ENCODE measurements at regions not wholly inside any gene's neighbourhood (a gene's known extent, or its start where the extent isn't known, plus 50 kb on each side); places are given as distances from the start of the nearest gene placed in this dataset.

DNA sequence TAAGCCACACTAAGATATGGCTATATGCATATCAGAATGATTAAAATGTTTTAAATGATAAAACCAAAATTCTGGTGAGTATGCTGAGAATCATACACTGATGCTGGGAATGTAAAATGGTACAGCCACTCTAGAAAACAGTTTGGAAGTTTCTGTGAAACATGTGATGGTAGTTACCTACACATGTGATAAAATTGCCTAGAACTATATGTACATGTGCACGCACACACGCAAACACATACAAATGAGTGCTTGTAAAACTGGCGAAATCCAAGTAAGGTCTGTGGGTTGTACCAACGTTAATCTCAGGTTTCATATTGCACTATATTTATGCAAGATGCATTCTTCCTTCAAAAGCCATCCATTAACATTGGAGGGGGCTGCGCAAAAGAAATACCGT lies 195.0 kb upstream of the RAB6C start:
- no peaks in the 10 kb centered on the region for H3K27me3 ChIP-seq (ENCODE audit: control insufficient read depth, insufficient read depth, low read length)
- H3K9me3 ChIP-seq (ENCODE audit: control insufficient read depth, insufficient read depth, low read length) = no peaks in the 10 kb centered on the region

DNA sequence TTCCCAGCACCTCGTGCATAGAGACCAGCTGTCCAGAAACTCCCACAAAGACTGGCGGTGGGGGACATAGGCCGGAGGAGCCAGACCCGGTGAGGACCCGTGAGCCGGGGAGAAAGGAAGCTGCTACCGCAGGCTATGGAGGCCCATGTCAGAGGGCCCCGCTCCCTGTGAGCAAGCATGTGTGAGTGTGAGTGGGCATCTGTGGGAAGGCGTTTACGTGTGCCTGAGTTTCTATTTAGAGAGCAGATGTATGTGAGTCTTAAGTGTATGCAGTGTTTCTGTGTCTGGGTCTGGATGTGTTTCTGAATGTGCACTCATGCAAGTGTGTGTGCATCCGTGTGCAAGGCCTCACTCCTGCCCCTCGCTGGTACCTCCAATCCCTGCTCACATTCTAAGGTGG lies 187.8 kb upstream of the RAB6C start:
- Histone ChIP-seq H3K9ac (ENCODE audit: low read depth, low read length) (no peak overlapping the region), H3K4me3 (ENCODE audit: low read depth, low read length) (no peak overlapping the region), H3K27me3 (ENCODE audit: control insufficient read depth, insufficient read depth, low read length) (no peaks in the 10 kb centered on the region), H3K36me3 (ENCODE audit: control insufficient read depth, insufficient read depth, low read length) (no peaks in the 10 kb centered on the region), H3K4me1 (ENCODE audit: control insufficient read depth, insufficient read depth, low read length) (no peaks in the 10 kb centered on the region), H3K9me3 (ENCODE audit: control insufficient read depth, insufficient read depth, low read length) (no peaks in the 10 kb centered on the region)

More for the DNA sequence above, 195.0 kb upstream of the RAB6C start:
- no peaks in the 10 kb centered on the region for H3K4me1 ChIP-seq (ENCODE audit: control insufficient read depth, insufficient read depth, low read length)
- no peak overlapping the region for H3K9ac ChIP-seq (ENCODE audit: low read depth, low read length)
- H3K4me3 ChIP-seq (ENCODE audit: low read depth, low read length) = no peak overlapping the region
- H3K36me3 ChIP-seq (ENCODE audit: control insufficient read depth, insufficient read depth, low read length) = no peaks in the 10 kb centered on the region

DNA sequence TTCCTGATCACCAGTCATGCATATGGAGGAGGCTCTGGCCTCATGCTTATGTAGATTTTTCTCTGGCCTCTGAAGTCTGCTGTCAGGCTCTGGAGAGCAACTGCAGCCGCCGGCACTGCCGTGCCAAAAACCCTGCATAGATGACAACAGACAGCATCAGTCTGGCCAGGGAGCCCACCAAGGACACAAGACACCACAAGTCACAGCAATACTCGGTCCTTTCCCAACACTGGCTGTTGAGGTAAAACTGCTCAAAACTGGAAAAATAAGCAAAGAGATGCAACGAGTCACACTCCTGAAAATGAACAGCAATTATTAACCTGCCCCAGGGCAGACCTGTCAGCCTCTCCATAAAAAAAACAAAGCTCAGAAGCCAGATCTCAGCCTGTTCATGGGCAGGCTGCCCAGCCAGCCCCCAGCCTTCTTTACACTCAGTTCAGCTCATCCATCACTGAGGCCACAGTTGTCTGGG lies 186.0 kb upstream of the RAB6C start:
- Histone ChIP-seq H3K9ac (ENCODE audit: low read depth, low read length) (no peak overlapping the region), H3K27me3 (ENCODE audit: control insufficient read depth, insufficient read depth, low read length) (no peaks in the 10 kb centered on the region), H3K9me3 (ENCODE audit: control insufficient read depth, insufficient read depth, low read length) (no peaks in the 10 kb centered on the region), H3K4me3 (ENCODE audit: low read depth, low read length) (no peak overlapping the region), H3K36me3 (ENCODE audit: control insufficient read depth, insufficient read depth, low read length) (no peaks in the 10 kb centered on the region), H3K4me1 (ENCODE audit: control insufficient read depth, insufficient read depth, low read length) (no peaks in the 10 kb centered on the region)

DNA sequence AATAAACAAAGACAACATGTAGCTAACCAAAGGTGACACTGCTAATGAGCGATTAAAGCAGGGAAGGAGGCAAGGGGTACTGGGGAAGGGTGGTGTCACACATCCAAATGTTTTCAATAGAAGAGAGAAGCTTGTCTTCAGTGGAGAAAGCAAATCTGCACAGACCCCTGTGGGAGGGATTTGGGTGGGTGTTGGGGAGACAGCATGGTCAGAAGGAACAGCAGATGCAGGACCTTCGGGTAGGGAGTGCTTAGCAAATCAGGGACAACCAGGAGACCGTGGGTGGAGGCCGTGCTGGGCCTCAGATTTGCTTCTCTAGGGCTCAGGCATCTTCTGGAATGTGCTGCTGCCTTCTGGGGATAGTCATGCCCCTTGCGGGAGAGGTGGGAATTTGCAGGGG lies 185.3 kb upstream of the RAB6C start:
- Histone ChIP-seq H3K27me3 (ENCODE audit: control insufficient read depth, insufficient read depth, low read length) (no peaks in the 10 kb centered on the region), H3K36me3 (ENCODE audit: control insufficient read depth, insufficient read depth, low read length) (no peaks in the 10 kb centered on the region), H3K4me3 (ENCODE audit: low read depth, low read length) (no peak overlapping the region), H3K9ac (ENCODE audit: low read depth, low read length) (no peak overlapping the region), H3K4me1 (ENCODE audit: control insufficient read depth, insufficient read depth, low read length) (no peaks in the 10 kb centered on the region), H3K9me3 (ENCODE audit: control insufficient read depth, insufficient read depth, low read length) (no peaks in the 10 kb centered on the region)

DNA sequence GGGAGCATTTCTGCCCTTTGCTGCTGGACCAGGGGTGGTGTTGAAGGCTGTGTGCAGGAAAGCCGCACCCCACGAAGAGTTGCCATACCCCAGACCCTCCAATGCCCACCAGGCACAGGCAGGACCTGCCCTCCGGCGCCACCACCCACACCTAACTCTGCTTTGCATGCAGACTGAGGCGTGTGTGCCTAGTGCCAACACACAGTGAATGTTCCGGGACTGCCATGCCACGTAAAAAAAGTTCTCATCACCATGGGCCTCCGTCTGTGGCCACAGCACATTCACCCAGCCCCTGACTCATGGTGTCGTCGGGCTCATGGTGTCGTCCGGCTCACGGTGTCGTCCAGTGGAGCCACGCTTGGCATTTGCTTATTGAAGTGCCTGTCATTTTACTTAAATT lies 184.9 kb upstream of the RAB6C start:
- Histone ChIP-seq H3K9ac (ENCODE audit: low read depth, low read length) (no peak overlapping the region), H3K4me1 (ENCODE audit: control insufficient read depth, insufficient read depth, low read length) (no peaks in the 10 kb centered on the region), H3K4me3 (ENCODE audit: low read depth, low read length) (no peak overlapping the region), H3K27me3 (ENCODE audit: control insufficient read depth, insufficient read depth, low read length) (no peaks in the 10 kb centered on the region), H3K36me3 (ENCODE audit: control insufficient read depth, insufficient read depth, low read length) (no peaks in the 10 kb centered on the region), H3K9me3 (ENCODE audit: control insufficient read depth, insufficient read depth, low read length) (no peaks in the 10 kb centered on the region)

DNA sequence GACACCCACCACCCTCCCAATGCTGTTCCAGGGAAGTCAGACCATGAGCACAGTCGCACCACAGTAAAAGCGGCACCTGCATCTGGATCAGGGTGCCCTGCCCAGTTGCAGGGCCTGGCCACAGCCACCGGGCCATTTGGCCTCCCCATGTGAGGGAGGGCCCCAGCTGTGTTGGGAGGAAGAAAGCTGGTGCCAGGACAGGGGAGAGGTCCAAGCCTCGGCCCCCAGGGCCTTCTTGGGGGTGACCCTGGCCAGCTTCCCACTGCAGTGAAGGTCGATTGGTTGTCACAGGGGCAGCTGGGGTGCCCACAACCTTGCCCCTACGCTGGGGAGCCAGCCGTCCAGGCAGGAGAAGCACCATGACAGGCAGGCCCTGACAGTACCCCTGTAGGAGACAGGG lies 183.2 kb upstream of the RAB6C start:
- H3K9me3 ChIP-seq (ENCODE audit: control insufficient read depth, insufficient read depth, low read length) = no peaks in the 10 kb centered on the region
- peaks cover 4% of the 10 kb centered on the region for H3K4me1 ChIP-seq (ENCODE audit: control insufficient read depth, insufficient read depth, low read length)
- H3K36me3 ChIP-seq (ENCODE audit: control insufficient read depth, insufficient read depth, low read length) = no peaks in the 10 kb centered on the region
- H3K4me3 ChIP-seq (ENCODE audit: low read depth, low read length) = no peak overlapping the region
- no peak overlapping the region for H3K9ac ChIP-seq (ENCODE audit: low read depth, low read length)
- H3K27me3 ChIP-seq (ENCODE audit: control insufficient read depth, insufficient read depth, low read length) = no peaks in the 10 kb centered on the region

DNA sequence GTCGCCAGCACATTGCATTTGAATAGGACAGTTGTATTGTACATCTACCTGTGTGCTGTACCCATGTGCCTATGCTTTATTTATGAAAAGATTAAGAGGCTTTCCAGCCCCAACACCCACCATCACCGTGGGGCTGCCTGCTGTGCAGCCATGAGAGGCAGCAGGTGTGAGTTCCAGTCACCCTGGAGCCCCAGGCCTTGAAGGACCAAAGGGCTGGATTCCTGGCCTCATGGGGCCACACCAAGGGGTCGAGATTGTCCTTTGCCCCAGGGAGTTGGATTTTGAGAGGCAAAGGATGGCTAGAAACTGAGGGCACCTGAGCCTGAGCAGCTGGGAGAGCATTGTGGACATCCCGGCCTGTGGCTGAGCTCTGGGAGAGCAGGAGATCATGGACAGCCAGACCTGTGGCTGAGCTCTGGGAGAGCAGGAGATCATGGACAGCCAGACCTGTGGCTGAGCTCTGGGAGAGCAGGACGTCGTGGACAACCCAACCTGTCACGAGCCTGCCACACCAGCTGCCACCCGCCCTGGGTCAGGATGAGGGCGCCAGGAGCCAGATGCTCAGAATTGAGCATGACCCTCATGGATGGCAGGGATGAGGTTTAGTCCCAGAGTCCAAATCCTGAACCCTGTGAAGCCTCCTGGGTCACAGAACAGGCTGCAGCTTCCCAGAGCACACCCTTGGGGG lies 182.5 kb upstream of the RAB6C start:
- Histone ChIP-seq H3K27me3 (ENCODE audit: control insufficient read depth, insufficient read depth, low read length) (no peaks in the 10 kb centered on the region), H3K4me1 (ENCODE audit: control insufficient read depth, insufficient read depth, low read length) (peaks cover 11% of the 10 kb centered on the region), H3K4me3 (ENCODE audit: low read depth, low read length) (no peak overlapping the region), H3K36me3 (ENCODE audit: control insufficient read depth, insufficient read depth, low read length) (no peaks in the 10 kb centered on the region), H3K9me3 (ENCODE audit: control insufficient read depth, insufficient read depth, low read length) (no peaks in the 10 kb centered on the region), H3K9ac (ENCODE audit: low read depth, low read length) (no peak overlapping the region)

DNA sequence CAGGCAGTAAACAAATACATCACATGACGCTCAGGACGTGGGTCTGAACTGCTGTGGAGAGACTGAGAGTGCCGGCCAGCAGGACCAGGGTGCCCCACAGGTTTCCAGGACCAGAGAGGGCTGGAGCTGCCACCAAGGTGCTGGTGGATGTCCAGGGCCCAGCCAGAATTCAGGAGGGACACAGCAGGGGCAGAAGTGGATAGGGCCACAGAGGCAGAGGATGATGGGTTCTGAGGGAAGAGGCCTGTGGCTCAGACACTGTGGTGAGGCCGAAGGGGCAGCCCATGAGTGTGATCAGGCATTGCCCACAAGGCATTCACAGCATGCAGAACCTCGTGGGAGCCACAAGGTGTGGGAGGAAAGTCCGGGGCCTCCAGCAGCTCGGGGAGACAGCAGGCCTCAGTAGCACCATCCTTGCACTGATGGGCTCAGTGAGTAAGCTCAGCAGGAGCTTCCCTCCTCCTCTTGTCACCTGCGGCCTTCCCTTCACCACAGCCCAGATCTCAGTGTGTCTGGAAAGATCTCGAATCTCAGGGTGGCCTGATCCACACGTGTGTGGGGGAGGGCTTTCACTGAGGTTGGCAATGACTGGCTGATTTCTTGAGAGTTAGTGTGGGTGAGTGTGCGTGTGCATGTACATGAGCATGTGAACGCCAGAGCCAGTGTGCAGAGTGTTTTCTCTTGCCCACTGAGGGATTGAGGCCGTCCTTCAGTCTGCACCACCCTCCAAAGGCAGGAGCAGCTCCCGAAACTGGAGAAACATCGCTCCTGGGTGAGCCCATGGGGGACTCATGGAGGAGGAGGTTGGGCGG lies 181.8 kb upstream of the RAB6C start:
- Histone ChIP-seq H3K9ac (ENCODE audit: low read depth, low read length) (no peak overlapping the region), H3K27me3 (ENCODE audit: control insufficient read depth, insufficient read depth, low read length) (no peaks in the 10 kb centered on the region), H3K4me1 (ENCODE audit: control insufficient read depth, insufficient read depth, low read length) (peaks cover 18% of the 10 kb centered on the region), H3K9me3 (ENCODE audit: control insufficient read depth, insufficient read depth, low read length) (no peaks in the 10 kb centered on the region), H3K36me3 (ENCODE audit: control insufficient read depth, insufficient read depth, low read length) (no peaks in the 10 kb centered on the region), H3K4me3 (ENCODE audit: low read depth, low read length) (no peak overlapping the region)

DNA sequence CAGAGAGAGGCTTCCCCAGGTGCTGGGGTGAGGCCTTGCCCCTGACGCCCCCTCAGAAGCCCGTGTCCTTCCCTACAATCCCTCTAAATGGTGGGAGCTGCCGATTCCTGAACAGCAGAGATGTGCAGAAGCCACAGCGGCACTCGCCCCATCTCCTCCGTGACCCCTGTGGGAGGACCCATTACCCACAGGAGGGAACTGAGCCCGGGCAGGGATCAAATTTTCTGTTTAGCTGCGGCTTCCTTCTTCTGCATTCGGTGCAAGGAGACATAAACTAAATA lies 181.2 kb upstream of the RAB6C start:
- Histone ChIP-seq H3K4me1 (ENCODE audit: control insufficient read depth, insufficient read depth, low read length) (peaks cover 21% of the 10 kb centered on the region), H3K27me3 (ENCODE audit: control insufficient read depth, insufficient read depth, low read length) (no peaks in the 10 kb centered on the region), H3K9me3 (ENCODE audit: control insufficient read depth, insufficient read depth, low read length) (no peaks in the 10 kb centered on the region), H3K36me3 (ENCODE audit: control insufficient read depth, insufficient read depth, low read length) (no peaks in the 10 kb centered on the region), H3K4me3 (ENCODE audit: low read depth, low read length) (no peak overlapping the region), H3K9ac (ENCODE audit: low read depth, low read length) (no peak overlapping the region)

DNA sequence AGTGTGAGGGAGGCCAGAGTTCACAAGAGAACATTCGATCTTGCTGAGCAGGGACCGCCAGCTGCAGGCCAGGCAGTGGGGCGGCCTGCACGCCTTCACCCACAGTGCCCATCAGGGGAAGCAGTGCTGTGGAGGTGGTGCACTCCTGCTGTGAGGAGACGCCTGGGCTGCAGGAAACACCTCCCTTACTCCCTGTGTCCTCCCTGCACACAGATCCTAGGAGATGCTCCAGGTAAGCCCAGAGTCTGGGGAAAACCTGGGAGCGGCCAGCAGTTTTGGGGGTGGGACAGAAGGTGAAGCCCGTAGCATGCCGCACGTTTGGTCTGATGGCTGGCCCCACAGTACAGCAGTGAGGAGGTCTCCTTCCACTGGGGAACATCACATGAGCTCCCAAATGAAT lies 180.8 kb upstream of the RAB6C start:
- H3K4me1 ChIP-seq (ENCODE audit: control insufficient read depth, insufficient read depth, low read length) = peaks cover 21% of the 10 kb centered on the region
- H3K27me3 ChIP-seq (ENCODE audit: control insufficient read depth, insufficient read depth, low read length) = no peaks in the 10 kb centered on the region
- no peak overlapping the region for H3K4me3 ChIP-seq (ENCODE audit: low read depth, low read length)
- no peak overlapping the region for H3K9ac ChIP-seq (ENCODE audit: low read depth, low read length)
- no peaks in the 10 kb centered on the region for H3K9me3 ChIP-seq (ENCODE audit: control insufficient read depth, insufficient read depth, low read length)
- no peaks in the 10 kb centered on the region for H3K36me3 ChIP-seq (ENCODE audit: control insufficient read depth, insufficient read depth, low read length)

DNA sequence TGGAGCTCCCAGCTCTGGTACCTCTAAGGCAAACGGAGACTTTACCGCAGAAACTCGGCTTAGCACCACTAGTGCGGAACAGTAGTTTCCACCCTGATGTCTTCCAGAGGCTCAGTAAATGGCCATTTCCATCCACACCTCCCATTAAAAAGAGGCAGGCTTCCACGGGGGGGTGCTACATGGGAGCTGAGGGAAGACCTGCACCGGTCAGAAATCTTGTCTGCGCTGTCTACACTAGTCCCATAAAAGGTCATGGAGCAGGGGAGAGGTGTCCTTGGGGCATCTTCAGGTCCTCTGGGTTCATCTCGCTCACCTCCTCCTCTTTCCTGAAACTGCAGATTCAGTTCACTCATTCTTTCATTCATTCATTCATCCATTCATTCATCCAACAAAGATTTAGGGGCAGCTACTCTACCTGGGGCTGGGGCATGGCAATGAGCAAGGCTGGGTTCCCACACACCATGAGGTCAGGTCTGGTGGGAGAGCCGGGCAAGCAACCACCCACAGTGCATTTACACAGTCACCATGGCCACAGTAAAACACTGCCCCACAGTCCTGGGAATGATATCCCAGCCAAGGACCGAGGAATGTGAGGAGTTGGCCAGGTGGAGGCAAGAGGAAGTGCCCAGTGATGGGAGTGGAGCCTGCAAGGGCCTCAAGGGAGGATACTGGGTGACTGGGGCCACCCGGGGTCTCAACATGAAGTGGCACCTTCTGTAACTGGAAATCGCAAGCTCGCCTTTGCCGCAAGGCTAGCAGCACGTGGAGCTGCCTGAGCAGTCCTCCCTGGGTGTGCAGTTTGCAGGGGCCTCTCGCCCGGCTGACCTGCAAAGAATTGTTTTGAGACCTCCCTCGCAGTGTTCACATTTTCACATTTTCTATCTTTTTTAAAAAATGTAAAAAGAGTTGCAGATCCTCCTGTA lies 180.2 kb upstream of the RAB6C start:
- H3K4me3 ChIP-seq (ENCODE audit: low read depth, low read length) = no peak overlapping the region
- no peaks in the 10 kb centered on the region for H3K27me3 ChIP-seq (ENCODE audit: control insufficient read depth, insufficient read depth, low read length)
- H3K9me3 ChIP-seq (ENCODE audit: control insufficient read depth, insufficient read depth, low read length) = no peaks in the 10 kb centered on the region
- no peak overlapping the region for H3K9ac ChIP-seq (ENCODE audit: low read depth, low read length)
- peaks cover 21% of the 10 kb centered on the region for H3K4me1 ChIP-seq (ENCODE audit: control insufficient read depth, insufficient read depth, low read length)
- H3K36me3 ChIP-seq (ENCODE audit: control insufficient read depth, insufficient read depth, low read length) = no peaks in the 10 kb centered on the region
